Amniotic stem cell (primary cell): ENCODE measurements at regions not wholly inside any gene's neighbourhood (a gene's known extent, or its start where the extent isn't known, plus 50 kb on each side); places are given as distances from the start of the nearest gene placed in this dataset.

Source experiments
- DNase-seq: peaks from one replicate; lab custom pipeline; 2025; lab: John Stamatoyannopoulos, UW

DNA sequence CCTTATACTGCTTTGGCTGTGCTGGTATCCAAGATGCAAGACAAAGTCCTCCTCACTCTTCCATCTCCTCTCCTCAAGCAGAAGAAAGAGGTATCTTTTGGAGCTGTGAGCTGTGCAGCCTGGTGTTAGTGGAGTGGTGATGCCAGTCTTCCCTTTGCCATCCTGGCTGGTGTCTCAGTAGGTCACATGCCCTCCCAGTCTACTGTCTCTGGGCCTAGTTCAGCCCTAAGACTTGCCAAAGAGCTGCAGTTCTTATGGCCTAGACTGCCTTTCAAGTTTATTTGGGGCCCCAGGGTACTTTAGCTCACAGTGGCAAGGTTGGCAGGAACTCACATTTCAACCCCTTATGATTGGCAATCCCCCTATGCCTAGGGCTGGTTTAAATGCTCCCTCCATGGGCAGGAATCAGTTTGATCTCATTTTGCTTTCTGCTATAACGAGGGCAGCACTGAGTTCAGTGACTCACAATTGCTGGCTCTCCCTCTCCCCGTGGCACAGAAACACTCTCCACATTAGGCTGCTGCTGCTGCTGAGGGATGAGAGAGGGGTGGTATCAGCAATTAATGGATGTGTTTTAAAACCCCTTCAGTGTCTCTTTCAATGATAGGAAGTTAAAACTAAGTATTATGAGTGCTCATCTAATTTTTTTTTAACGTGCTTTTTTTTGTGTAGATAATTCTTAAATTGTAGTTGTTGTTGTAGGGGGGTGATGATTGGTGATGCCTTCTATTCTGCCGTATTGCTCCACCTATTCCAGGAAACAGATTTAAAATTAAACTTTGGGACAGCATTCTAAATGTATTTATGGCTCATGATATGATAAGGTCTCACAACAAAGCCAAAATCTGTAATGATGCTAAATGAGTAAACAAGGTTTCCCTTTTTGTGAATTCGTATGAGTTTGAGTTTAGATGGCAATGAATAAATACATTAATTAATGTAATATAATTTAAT, 1295.0 kb downstream of the JRKL start:
- DNase-seq, result no peak

DNA sequence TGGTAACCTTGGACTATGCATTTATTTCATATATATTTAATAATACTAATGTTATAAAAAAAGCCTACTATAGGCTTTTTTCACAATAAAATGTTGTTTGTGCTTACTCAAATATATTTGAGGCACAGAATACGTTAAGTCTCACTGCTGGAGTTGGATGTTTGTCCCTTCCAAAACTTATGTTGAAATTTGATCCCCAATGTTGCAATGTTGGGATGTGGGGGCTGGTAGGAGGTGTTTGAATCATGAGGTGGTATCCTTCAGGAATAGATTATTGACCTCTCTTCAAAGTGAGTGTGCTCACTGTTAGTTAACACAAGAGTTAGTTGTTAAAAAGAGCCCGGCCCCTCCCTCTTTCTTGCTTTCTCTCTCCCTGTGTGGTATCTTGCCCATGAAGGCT, 1295.9 kb downstream of the JRKL start:
- DNase-seq, result no peak

DNA sequence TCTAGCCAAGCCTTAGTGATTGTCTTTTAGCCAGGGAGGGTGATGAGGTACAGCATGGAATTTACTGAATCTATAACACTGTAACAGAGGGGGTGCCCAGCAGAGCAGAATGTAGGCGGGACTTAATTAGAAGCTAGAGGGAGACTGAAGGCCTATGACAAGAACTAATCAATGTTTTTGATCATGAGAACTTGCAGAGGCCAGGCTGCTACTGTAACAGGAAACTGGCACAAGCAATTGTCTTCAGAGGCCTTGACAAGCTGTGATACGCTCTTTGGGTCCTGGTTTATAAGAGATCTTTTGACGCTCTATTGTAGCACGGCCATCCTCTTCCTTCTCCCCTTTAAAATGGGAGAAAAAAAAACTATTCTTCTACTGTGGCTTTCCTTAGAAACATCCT, 1297.3 kb downstream of the JRKL start:
- DNase-seq, result no peak

DNA sequence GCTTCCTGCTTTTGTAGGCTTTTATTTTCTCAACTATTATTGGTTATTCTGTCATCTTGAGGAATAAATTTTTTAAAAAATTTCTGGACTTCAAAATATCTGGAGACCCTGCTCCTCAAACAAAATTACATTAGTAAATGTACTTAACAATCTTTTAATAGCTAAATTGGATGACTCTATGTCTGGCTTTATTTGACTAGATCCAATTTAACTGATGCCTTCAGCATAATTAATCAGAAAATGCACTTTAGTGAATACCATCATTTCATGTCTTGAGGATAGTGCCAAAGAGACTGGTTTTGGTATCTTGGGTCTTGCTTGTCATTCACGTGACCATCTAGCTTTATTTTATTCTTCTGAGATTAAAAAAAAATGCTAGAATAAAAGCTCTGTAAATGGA, 1301.2 kb downstream of the JRKL start:
- DNase-seq, result no peak

DNA sequence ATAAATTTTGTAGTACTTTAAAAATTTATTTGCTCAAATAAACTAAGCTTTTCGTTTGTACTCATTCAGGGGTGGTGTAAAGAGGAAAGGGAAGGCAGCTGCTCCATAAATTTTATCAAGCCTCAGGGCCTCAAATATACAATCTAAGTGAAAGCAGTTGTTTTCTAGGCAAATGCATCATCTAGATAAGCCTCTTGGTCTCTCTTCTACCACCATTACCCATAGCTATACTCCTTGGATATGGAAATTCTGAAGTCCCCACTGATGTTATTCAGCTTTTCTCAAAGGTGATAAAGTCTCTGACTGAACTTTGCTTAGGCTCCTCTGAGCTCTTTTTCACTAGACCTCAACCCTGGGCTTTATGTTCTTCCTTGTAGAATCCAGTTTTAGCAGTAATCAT, 1313.1 kb downstream of the JRKL start:
- no peak for DNase-seq

DNA sequence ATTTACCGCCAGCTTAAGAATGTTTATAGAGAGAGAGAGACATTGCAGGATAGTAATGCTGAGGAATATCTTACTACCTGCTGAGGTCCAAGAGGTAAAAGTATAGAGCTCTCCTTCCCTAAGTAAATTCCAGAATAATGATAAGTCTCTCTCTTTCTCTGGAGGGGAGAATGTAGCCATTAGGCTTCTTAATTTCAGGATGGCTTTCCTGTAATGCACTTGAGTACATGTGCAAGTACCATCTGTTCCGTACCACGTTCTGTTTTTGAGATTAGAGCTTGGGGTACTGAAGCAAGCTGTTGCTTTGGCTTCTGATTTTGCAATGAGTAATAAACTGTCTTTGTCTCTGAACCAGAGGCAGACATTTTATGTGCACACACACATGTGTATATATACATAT, 1314.0 kb downstream of the JRKL start:
- DNase-seq, result no peak

DNA sequence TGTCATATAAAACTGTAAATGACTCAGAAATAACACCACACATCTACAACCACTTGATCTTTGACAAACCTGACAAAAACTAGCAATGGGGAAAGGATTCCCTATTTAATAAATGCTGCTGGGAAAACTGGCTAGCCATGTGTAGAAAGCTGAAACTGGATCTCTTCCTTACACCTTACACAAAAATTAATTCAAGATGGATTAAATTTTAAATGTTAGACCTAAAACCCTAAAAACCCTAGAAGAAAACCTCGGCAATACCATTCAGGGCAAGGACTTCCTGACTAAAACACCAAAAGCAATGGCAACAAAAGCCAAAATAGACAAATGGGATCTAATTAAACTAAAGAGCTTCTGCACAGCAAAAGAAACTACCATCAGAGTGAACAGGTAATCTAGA, 1315.3 kb upstream of the CNTN5 start:
- peak; percentile 1 for DNase-seq

DNA sequence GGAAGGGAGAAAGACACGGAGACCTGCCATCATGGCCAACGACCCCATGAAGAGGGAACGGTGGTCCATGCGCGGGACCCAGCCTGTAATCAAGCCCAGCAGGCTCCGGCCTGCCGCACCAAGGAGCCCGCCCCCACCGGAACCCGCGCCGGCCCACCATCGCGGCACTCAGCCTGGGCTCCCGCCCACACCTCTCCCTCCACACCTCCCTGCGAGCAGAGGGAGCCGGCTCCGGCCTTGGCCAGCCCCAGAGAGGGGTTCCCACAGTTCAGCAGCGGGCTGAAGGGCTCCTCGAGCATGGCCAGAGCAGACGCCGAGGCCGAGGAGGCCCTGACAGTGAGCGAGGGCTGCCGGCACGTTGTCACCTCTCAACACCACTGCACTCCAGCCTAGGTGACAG, 1302.8 kb upstream of the CNTN5 start:
- DNase-seq, result no peak

DNA sequence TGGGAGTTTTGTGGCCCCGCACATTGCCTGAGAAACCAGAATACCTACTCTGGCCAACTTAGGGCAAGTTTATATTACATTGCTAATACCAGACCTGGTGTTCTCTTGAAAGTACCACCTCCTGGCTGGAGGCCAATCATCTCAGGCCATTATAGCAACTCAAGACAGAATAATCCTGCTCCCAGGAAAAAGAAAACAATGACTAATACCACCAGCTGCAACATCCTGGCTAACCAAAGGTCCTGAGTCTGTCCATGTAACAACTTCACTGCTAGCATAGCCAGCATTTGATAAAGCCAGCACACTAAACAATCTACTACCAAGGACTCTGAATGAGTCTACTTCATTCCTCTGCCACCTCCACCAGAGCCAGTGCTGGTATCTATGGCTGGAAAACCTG, 1298.7 kb upstream of the CNTN5 start:
- peak; percentile 34 for DNase-seq

DNA sequence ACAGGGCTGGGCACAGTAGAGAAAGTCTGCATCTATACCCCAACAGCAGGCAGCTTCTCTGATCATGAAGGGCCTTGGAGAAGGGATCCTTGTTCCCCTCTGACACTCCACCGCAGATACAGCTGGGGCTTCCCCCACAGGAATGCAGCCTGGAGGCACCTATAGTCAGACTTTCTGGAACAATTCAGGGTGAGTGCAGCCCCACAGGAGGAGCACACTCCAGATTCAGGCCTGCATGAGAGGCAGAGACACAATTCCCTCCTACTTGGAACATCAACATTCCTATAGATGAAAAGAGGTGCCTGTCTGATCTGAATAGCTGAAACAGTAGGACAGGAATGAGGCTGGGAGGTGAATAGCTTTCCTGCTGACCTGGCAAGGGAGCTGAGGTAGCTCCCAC, 1298.0 kb upstream of the CNTN5 start:
- DNase-seq, result no peak

DNA sequence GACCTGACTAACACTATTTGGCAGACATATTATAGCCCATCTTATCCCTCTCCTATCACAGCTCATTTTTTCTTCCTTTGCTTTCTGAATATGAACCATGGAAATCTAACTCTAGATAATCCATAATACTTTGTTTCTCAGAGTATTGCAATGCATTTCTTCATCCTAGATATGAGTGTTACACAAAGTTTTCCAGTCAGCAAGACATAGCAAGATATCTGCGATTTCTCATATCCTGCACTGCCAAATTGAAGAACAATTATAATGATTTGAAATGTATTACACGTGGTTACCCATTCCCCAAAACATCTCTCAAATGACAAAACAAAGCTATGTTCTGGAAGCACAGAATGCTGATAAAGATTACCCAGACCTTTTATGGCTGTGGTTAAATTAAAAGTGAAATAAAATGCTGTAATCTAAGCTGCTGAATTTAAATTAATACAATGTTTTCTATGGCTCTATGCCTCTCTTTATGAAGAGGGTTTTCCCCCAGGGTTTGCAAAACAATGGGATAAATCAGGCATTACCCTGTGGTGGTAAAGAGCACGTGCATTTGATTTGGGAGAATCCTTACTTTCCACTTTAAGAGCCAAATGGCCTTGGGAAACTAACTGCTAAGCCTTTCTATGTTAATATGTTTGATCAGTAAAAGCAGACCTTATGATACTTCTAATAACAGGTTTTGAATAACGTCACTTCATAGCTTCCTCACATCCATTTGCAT, 1291.0 kb upstream of the CNTN5 start:
- no peak for DNase-seq

DNA sequence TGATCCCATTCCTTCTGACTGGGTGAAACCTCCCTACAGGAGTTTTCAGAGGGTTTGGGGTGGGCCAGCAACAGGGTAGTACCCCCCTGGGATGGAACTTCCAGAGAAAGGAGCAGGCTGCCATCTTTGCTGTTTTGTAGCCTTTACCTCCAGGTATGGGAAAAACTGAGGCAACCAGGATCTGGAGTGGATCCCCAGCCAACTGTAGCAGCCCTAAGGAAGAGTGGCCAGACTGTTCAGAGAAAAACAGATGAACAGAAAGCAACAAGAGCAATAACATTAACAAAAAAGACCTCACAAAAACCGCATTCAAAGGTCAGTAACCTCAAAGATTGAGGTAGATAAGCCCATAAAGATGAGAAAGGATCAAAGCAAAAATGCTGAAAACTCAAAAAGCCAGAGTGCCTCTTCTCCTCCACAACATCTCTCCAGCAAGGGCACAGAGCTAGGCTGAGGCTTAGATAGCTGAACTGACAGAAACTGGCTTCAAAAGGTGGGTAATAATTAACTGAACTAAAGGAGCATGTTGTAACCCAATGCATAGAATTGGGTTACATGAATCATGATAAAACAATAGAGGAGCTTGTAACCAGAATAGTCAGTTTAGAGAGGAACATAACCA, 1288.6 kb upstream of the CNTN5 start:
- no peak for DNase-seq

DNA sequence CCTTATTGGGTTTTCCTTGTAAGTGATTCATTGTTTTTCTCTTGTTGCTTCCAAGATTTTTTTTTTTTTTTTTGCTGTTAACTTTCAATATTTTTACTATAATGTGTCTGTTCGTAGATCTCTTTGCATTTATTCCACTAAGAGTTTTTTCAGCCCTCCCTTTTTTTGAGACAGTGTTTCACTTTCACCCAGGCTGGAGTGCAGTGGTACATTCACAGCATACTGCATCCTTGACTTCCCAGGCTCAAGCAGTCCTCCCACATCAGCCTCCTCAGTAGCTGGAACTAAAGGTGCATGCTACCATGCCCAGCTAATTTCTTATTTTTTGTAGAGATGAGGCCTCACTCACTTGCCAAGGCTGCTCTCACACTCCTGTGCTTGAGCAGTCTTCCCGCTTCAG, 1282.0 kb upstream of the CNTN5 start:
- DNase-seq, result no peak

DNA sequence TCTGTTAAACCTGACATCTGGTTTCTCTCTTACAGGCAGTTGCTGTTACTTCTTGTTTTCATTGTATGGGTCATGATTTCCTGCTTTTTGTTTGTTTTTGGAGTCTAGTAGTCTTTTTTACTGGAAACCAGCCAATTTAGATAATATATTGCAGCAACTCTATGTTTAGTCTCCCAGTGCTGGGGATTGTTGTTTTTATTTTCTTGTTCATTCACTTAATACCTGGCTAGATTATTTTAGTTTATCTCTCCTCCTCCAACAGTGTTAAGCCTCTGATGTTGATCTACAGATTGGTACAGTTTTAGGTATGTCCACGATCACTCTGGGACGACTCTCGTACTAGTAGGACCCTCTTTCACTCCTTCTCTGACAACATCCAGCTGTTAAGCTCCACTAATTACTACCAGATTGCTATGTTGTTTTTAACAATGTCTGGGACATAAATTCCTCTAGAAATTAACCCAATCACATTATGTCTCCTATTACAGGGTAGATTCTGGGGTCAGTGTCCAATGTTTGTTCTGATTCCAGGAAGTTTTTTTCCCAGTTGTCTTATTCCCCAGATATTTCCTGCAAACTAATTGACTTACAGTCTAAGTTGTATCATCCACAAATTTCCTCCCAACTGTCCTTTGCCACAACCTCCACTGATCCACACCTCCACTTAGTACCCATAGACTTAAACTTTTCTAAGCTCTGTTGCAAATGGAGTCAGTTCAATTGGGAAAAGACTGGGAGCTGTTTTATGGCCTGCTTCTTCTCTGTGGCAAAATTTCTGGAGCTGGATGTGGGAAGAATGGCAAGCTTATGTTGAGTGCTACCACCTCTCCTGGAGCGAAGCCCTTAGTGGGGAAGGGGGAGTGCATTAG, 1280.6 kb upstream of the CNTN5 start:
- DNase-seq, result peak; percentile 42

DNA sequence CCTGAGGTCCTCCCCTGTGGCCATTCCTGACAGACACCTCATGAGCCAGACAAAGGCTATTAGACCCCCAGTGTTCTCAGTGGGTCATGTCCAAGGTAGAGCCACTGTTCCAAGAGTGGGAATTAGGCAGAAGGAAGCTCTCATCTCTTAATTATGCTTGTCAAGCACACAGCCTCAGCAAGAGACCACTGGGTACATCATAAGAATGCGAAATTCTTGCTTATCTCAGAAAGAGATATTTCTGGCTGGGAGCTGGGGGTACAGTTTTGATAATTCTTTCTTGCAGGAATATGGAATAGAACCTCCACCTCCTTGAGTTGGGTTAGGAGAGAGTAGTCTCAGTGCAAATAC, 1280.0 kb upstream of the CNTN5 start:
- DNase-seq, result no peak

DNA sequence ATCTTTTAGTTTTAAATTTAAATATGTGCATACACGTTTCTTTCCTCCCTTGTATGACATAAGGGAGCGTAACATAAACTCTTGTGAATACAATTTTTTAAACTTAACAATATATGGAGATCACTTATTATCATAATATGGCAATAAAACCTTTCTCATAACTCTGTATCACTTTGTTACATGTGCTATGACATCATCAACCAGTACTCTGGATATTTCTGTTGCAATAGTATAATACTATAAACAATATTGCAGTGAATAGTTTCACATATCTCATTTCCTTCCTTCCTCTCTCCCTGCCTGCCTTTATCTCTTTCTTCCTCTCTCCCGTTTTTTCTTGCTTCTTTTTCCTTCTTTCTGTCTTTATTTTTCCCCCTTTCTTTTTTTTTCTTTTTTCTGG, 1278.0 kb upstream of the CNTN5 start:
- no peak for DNase-seq

DNA sequence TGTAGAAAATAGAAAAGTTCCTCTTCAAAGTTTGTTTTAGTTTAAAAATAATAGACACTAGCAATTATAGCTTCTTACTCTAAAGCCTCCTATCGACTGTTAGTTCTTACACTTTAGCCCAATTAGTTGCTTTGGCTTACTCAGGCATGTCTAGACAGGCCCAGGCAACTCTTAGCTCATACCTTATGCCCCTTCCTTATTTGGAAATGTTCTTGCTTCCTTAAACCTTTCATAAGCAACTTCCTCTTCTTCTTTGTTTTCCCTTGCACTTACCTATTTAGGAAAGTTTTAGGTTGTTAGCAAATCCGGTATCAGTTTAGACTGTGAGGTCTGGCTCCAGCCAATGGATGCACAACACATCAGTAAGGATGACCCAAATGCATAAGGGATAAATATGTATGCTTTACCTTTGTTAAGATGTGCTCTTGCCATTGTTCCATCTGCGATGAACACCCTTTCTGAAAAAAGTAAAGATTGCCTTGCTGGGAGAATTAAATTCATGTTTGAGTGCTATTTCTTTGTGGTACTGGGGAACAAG, 1277.5 kb upstream of the CNTN5 start:
- no peak for DNase-seq

DNA sequence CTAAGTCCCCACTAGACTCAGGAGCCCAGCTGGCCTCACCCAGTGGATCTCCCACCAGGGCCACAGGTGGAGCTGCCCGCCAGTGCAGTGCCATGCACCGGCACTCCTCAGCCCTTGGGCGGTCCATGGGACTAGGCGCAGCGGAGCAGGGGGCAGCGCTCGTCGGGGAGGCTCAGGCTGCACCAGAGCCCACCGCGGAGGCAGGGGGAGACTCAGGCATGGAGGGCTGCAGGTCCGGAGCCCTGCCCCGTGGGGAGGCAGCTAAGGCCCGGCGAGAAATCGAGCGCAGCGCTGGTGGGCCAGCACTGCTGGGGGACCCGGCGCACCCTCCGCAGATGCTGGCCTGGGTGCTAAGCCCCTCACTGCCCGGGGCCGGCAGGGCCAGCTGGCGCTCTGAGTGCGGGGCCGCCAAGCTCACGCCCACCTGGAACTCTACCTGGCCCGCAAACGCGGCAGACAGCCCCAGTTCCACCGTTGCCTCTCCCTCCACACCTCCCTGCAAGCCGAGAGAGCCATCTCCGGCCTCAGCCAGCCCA, 1275.2 kb upstream of the CNTN5 start:
- no peak for DNase-seq

DNA sequence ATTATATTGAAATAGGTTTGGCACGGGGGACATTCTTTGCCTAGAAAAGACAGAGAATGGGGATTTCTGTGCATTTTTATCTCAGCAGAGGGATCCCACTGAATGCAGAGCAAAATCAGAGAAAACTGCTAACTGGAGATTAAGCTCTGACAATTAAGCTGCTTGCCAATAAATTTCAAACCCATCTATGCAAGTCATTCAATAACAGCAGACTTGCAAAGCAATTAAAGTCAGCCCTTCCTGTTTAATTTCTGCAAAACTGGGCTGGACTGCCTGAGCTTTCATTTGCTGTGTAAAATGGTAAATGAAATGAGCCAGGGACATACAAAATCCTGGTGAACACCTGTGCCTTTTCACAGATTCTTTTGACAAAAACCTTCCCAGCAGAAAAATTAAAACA, 1273.9 kb upstream of the CNTN5 start:
- no peak for DNase-seq

DNA sequence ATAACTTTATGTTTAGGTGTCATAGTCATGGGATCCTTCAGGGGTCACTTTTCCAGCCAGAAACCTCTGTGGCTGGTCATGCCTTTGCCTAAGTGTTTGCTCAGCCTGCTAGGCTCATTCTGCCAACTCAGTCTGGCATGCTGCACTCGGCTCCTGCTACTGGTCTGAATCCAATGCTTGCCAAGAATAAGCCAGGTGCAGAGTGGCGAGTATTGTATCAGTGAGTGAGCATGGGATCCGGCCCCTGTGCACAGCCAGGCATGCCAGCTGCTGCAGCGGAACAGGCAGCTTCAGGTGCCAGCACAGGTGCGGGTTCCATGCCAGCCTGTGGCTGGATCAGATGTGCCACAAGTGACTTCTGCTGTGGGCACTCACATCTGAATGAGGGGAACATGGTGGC, 1269.3 kb upstream of the CNTN5 start:
- no peak for DNase-seq

DNA sequence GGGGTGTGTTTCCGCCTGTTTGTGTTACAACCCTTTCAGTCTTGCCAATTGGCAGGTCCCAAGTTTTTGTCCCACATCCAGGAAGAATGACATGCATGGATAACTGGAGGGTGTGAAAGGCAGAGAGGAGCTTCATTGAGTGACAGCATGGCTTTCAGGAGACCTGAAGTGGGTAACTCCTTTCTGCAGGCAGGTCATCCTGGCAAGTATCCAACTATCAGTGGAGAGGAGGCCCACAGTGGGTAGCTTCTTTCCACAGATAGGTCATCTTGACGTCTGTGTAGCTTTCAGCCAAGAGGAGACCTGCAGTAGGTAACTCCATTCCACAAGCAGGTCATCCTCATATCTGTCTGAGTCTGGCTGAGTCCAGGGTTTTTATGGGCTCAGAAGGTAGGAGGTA, 1268.8 kb upstream of the CNTN5 start:
- no peak for DNase-seq

DNA sequence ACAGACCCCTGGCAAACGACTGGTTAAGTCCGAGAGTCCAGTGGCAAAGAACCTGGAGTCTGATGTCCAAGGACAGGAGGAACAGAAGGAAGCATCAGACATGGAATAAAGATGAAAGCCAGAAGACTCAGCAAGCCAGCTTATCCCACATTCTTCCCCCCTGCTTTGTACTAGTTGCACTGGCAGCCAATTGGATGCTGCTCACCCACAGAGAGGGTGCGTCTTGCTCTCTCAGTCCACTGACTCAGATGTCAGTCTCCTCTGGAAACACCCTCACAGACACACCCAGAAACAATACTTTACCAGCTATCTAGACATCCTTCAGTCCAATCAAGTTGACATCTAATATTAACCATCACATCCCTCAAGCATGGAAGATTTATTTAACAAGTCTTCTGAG, 1265.8 kb upstream of the CNTN5 start:
- DNase-seq, result no peak
